Panc1 (cell line): ENCODE measurements at regions not wholly inside any gene's neighbourhood (a gene's known extent, or its start where the extent isn't known, plus 50 kb on each side); places are given as distances from the start of the nearest gene placed in this dataset.

Experiments
- ATAC-seq: fragments of 200-7000 bp; cut with Tn5 transposase; 2 replicates; pipeline ENCODE4 v1.9.1; 2020; ENCODE audit warnings: mild to moderate bottlenecking, moderate library complexity
- BruUV-seq: library from RNA; stranded (reverse); fragments of 400-500 nt; replicated peaks from 2 replicates; lab custom pipeline; 2021; lab: Mats Ljungman, UMichigan
- CTCF ChIA-PET: fragments of 300-600 bp; sonication (Branson Sonifier 250); formaldehyde crosslinking; loops from one replicate; lab custom pipeline; 2022; ENCODE audit warnings: antibody characterized with exemption; lab: Charles Lee
- POLR2A ChIA-PET: fragments of 300-600 bp; sonication (Branson Sonifier 250); formaldehyde crosslinking; loops from one replicate; lab custom pipeline; 2022; ENCODE audit warnings: antibody characterized with exemption; lab: Charles Lee
- DNase-seq: peaks from one replicate; pipeline ENCODE4 v3.0.0-alpha.2; 2010; ENCODE audit warnings: low read depth, low spot score
- H3K27ac ChIP-seq: 2 replicates; pipeline ENCODE4 v1.5.1; 2011; ENCODE audit warnings: mild to moderate bottlenecking, low read length, inconsistent platforms
- H3K27me3 ChIP-seq: fragments of 200-500 bp; sonication (Bioruptor generic); 2 replicates; pipeline ENCODE4 v1.6.0; 2014; ENCODE audit warnings: low read length, inconsistent platforms; ENCODE audit not compliant: control insufficient read depth, insufficient read depth
- H3K36me3 ChIP-seq: fragments of 200-500 bp; sonication (Bioruptor generic); 2 replicates; pipeline ENCODE4 v1.5.1; 2014; ENCODE audit warnings: inconsistent platforms, mild to moderate bottlenecking, low read length, moderate library complexity; ENCODE audit not compliant: control insufficient read depth, insufficient read depth
- H3K4me1 ChIP-seq: 2 replicates; pipeline ENCODE4 v1.5.1; 2011; ENCODE audit warnings: inconsistent platforms, mild to moderate bottlenecking, low read length, moderate library complexity; ENCODE audit not compliant: control insufficient read depth, insufficient read depth
- H3K4me3 ChIP-seq, 2 experiments: 2 replicates each; pipeline ENCODE4 v1.5.1; 2011 to 2012; ENCODE audit warnings: low read depth in 2 of 2, low read length in 2 of 2, mild to moderate bottlenecking in 2 of 2, inconsistent platforms in 1 of 2, moderate library complexity in 1 of 2
- H3K9me3 ChIP-seq: fragments of 200-500 bp; sonication (Bioruptor generic); 2 replicates; pipeline ENCODE4 v1.5.1; 2014; ENCODE audit warnings: low read depth, mild to moderate bottlenecking, inconsistent platforms, low read length, moderate library complexity; ENCODE audit not compliant: control insufficient read depth, insufficient read depth
- CTCF ChIP-seq: fragments of 450-650 bp; IDR thresholded peaks from 2 replicates; pipeline ENCODE4 v1.5.1; 2017; ENCODE audit warnings: mild to moderate bottlenecking
- POLR2AphosphoS5 ChIP-seq: IDR thresholded peaks from 2 replicates; pipeline ENCODE4 v1.6.1; 2012; ENCODE audit warnings: mild to moderate bottlenecking, low read depth, low read length, moderate library complexity
- REST ChIP-seq, 2 experiments: IDR thresholded peaks; 2 replicates each; pipeline ENCODE4 v1.6.1; 2011 to 2012; ENCODE audit warnings: low read depth in 2 of 2, control low read depth in 1 of 2, low read length in 1 of 2, mild to moderate bottlenecking in 1 of 2, moderate library complexity in 1 of 2; ENCODE audit not compliant: insufficient read depth in 1 of 2
- SIN3A ChIP-seq: IDR thresholded peaks from 2 replicates; pipeline ENCODE4 v1.6.1; 2012; ENCODE audit warnings: low read depth, mild to moderate bottlenecking, low read length, moderate library complexity, borderline replicate concordance; ENCODE audit not compliant: insufficient read depth
- TCF7L2 ChIP-seq: IDR thresholded peaks from 2 replicates; pipeline ENCODE4 v1.6.1; 2011; ENCODE audit warnings: mild to moderate bottlenecking, low read depth, low read length, inconsistent platforms
- in situ Hi-C: cut with HindIII; loops from 2 replicates; pipeline ENCODE4 v1.10.0; 2016; ENCODE audit warnings: low sequenced_read_pairs, low pct_unique_long_range_greater_than_20kb
- intact Hi-C: fragments of 100-400 bp; cut with micrococcal nuclease; formaldehyde crosslinking; loops from one replicate; pipeline ENCODE4 v1.10.0; 2022; ENCODE audit not compliant: unreplicated experiment

GRCh38 chr12:25719505-25719904, 166.4 kb upstream of the LMNTD1 start:
- Histone ChIP-seq H3K4me3 (no peak overlapping the region), H3K9me3 (no peaks in the 10 kb centered on the region), H3K36me3 (no peaks in the 10 kb centered on the region), H3K4me1 (no peaks in the 10 kb centered on the region), H3K27ac (no peak overlapping the region), H3K27me3 (peaks cover 41% of the 10 kb centered on the region; the same call in 1 of the 2 replicates)
- intact Hi-C loops (no loop called here), in situ Hi-C loops (no loop called here)
- no peak for TF ChIP-seq REST (IDR thresholded peaks at IDR 0.05; ENCODE audit: insufficient read depth in 1 of 2, low read depth in 2 of 2, low read length in 1 of 2)
- no peak for TF ChIP-seq POLR2AphosphoS5
- no peak for TF ChIP-seq CTCF
- TF ChIP-seq SIN3A: no peak
- CTCF ChIA-PET: no interaction called here
- ATAC-seq (no peak), DNase-seq (no peak)
- BruUV-seq: no TSS peak
- POLR2A ChIA-PET: no interaction called here

- in situ Hi-C loops (no loop called here), intact Hi-C loops (no loop called here)
- ChIA-PET POLR2A (no interaction called here), CTCF (no interaction called here)
- no peaks in the 10 kb centered on the region for H3K4me1 ChIP-seq
- no peak for ATAC-seq
- no TSS peak for BruUV-seq
- no peak overlapping the region for H3K27ac ChIP-seq
- peaks cover 36% of the 10 kb centered on the region; the same call in 1 of the 2 replicates for H3K27me3 ChIP-seq
- H3K36me3 ChIP-seq: no peaks in the 10 kb centered on the region
- no peak overlapping the region for H3K4me3 ChIP-seq
- TF ChIP-seq REST (IDR thresholded peaks at IDR 0.05; ENCODE audit: insufficient read depth in 1 of 2, low read depth in 2 of 2, low read length in 1 of 2): no peak
- no peak for TF ChIP-seq TCF7L2
- no peak for TF ChIP-seq POLR2AphosphoS5
- TF ChIP-seq CTCF: no peak
- no peak for TF ChIP-seq SIN3A
- no peak for DNase-seq
- no peaks in the 10 kb centered on the region for H3K9me3 ChIP-seq
These were observed 170.3 kb upstream of the LMNTD1 start for GRCh38 chr12:25723336-25723735.
